Activated CD4-positive, alpha-beta memory T cell treated with anti-CD3 and anti-CD28 coated beads for 36 hours (primary cell): ENCODE measurements at regions not wholly inside any gene's neighbourhood (a gene's known extent, or its start where the extent isn't known, plus 50 kb on each side); places are given as distances from the start of the nearest gene placed in this dataset.
"Not testable (repeated sequence)": the region's sequence is repeated elsewhere in the genome, so short reads cannot be mapped to it uniquely, and the experiment has no call there.

ENCODE experiments used
- CTCF ChIA-PET: fragments of 350-600 bp; sonication (Branson Sonifier 250); formaldehyde crosslinking; loops from one replicate; lab custom pipeline; 2021; ENCODE audit warnings: antibody characterized with exemption, inconsistent platforms; lab: Charles Lee
- POLR2A ChIA-PET: fragments of 350-600 bp; sonication (Branson Sonifier 250); formaldehyde crosslinking; loops from one replicate; lab custom pipeline; 2021; ENCODE audit warnings: antibody characterized with exemption; lab: Charles Lee
- DNase-seq: peaks from one replicate; pipeline ENCODE4 v3.0.0-alpha.2; 2020
- H3K27ac Mint-ChIP-seq: one replicate; pipeline ENCODE4 v1.8.0; 2021; ENCODE audit warnings: mixed read lengths
- H3K27me3 Mint-ChIP-seq: one replicate; pipeline ENCODE4 v1.8.0; 2021; ENCODE audit warnings: mixed read lengths
- H3K36me3 Mint-ChIP-seq: one replicate; pipeline ENCODE4 v1.8.0; 2021; ENCODE audit warnings: mixed read lengths
- H3K4me1 Mint-ChIP-seq: one replicate; pipeline ENCODE4 v1.8.0; 2021; ENCODE audit warnings: low read depth, mixed read lengths
- H3K4me3 Mint-ChIP-seq: one replicate; pipeline ENCODE4 v1.8.0; 2021; ENCODE audit warnings: mild to moderate bottlenecking, mixed read lengths
- H3K9me3 Mint-ChIP-seq: one replicate; pipeline ENCODE4 v1.8.0; 2021; ENCODE audit warnings: mixed read lengths
- intact Hi-C: fragments of 100-400 bp; cut with micrococcal nuclease; formaldehyde crosslinking; loops from one replicate; pipeline ENCODE4 v1.15.1; 2023

- Mint-ChIP-seq H3K4me3 (no peak overlapping the region), H3K9me3 (no peaks in the 10 kb centered on the region), H3K27me3 (peaks cover 1% of the 10 kb centered on the region), H3K4me1 (peaks cover 9% of the 10 kb centered on the region), H3K27ac (no peak overlapping the region), H3K36me3 (no peaks in the 10 kb centered on the region)
- intact Hi-C loops: no loop called here
- ChIA-PET CTCF (no interaction called here), POLR2A (no interaction called here)
- no peak for DNase-seq
Observed at GRCh38 chr3:189404797-189405484, 226.2 kb upstream of the TP63 start.

- Mint-ChIP-seq H3K4me1 (peaks cover 9% of the 10 kb centered on the region), H3K9me3 (no peaks in the 10 kb centered on the region), H3K4me3 (no peak overlapping the region), H3K27ac (no peak overlapping the region), H3K27me3 (peaks cover 1% of the 10 kb centered on the region), H3K36me3 (no peaks in the 10 kb centered on the region)
- intact Hi-C loops: no loop called here
- ChIA-PET POLR2A (no interaction called here), CTCF (no interaction called here)
- DNase-seq: no peak
Observed at GRCh38 chr3:189406148-189406547, 225.0 kb upstream of the TP63 start.

DNA sequence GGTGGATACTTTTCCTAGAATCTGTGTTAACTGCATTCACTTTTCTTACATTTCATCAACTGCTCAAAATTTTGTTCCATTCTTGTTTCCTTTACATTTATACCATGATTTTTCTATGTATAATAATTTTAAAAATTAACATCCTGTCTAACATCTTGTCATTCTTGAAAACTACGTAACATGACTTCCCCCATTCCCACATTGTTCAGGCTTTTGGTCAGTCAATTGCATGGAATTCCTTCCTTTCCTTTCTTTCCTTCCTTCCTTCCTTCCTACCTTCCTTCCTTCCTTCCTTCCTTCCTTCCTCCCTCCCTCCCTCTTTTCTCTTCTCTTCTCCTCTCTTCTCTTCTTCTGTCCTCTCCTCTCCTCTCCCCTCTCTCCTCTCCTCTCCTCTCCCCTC is 220.7 kb upstream of the TP63 start:
- Mint-ChIP-seq H3K27me3 (peaks cover 2% of the 10 kb centered on the region), H3K9me3 (no peaks in the 10 kb centered on the region), H3K4me1 (no peaks in the 10 kb centered on the region), H3K36me3 (no peaks in the 10 kb centered on the region), H3K27ac (no peak overlapping the region), H3K4me3 (no peak overlapping the region)
- POLR2A ChIA-PET: no interaction called here
- CTCF ChIA-PET: no interaction called here
- intact Hi-C loops: no loop called here
- DNase-seq: no peak

GRCh38 chr3:189419038-189419437 is 212.2 kb upstream of the TP63 start:
- POLR2A ChIA-PET: interaction anchor here (1.5 kb wide), 1 partner anchor 110 kb away, joined by 5 read pairs; no protein-coding TSS in a partner anchor
- Mint-ChIP-seq H3K9me3 (no peaks in the 10 kb centered on the region), H3K4me3 (no peak overlapping the region), H3K27ac (no peak overlapping the region), H3K27me3 (peaks cover 2% of the 10 kb centered on the region), H3K4me1 (peaks cover 3% of the 10 kb centered on the region), H3K36me3 (no peaks in the 10 kb centered on the region)
- no peak for DNase-seq
- intact Hi-C loops: no loop called here
- CTCF ChIA-PET: no interaction called here

- no peak for DNase-seq
- no peak overlapping the region for H3K4me3 Mint-ChIP-seq
- H3K27me3 Mint-ChIP-seq: peaks cover 2% of the 10 kb centered on the region
- POLR2A ChIA-PET: interaction anchor here (1.5 kb wide), 1 partner anchor 110 kb away, joined by 5 read pairs; no protein-coding TSS in a partner anchor
- H3K36me3 Mint-ChIP-seq: no peaks in the 10 kb centered on the region
- no peak overlapping the region for H3K27ac Mint-ChIP-seq
- intact Hi-C loops: no loop called here
- H3K4me1 Mint-ChIP-seq: peaks cover 3% of the 10 kb centered on the region
- CTCF ChIA-PET: interaction anchor here (0.7 kb wide), 1 partner anchor 90 kb away, joined by 6 read pairs; no protein-coding TSS in a partner anchor
- H3K9me3 Mint-ChIP-seq: no peaks in the 10 kb centered on the region
Observed at GRCh38 chr3:189419683-189420082, 211.5 kb upstream of the TP63 start.

- Mint-ChIP-seq H3K27ac (no peak overlapping the region), H3K4me3 (no peak overlapping the region), H3K27me3 (no peaks in the 10 kb centered on the region)
Observed at GRCh38 chr3:189424922-189425321, 206.3 kb upstream of the TP63 start.

DNA sequence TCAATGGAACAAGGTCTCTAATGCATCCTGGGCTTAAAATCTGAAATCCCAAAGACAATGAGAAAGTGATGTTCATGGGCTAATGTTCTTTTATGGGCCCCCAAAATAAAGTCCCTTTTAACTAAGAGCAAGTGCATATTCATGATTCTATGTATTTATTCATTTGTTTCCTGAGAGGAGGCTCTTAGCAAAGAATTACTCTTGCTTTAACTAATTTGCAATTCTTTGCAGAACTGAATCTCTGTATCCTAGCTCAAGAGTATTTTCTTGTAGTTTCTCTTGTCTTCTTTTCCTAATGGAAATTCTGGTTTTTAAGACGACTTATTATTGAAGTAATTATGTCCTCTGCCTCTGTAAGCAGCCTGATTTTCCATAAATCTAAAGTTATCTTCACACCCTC is 202.2 kb upstream of the TP63 start:
- POLR2A ChIA-PET: no interaction called here
- CTCF ChIA-PET: no interaction called here
- DNase-seq: no peak
- Mint-ChIP-seq H3K4me1 (no peaks in the 10 kb centered on the region), H3K9me3 (peaks cover 13% of the 10 kb centered on the region), H3K27ac (no peak overlapping the region), H3K4me3 (no peak overlapping the region), H3K27me3 (no peaks in the 10 kb centered on the region), H3K36me3 (peaks cover 3% of the 10 kb centered on the region)
- intact Hi-C loops: no loop called here

More at GRCh38 chr3:189424922-189425321, 206.3 kb upstream of the TP63 start:
- ChIA-PET CTCF (no interaction called here), POLR2A (no interaction called here)
- no peaks in the 10 kb centered on the region for H3K36me3 Mint-ChIP-seq
- no peak for DNase-seq
- peaks cover 3% of the 10 kb centered on the region for H3K4me1 Mint-ChIP-seq
- H3K9me3 Mint-ChIP-seq: peaks cover 5% of the 10 kb centered on the region
- intact Hi-C loops: no loop called here

GRCh38 chr3:189430166-189430565 is 201.0 kb upstream of the TP63 start:
- intact Hi-C loops: no loop called here
- no peak for DNase-seq
- ChIA-PET CTCF (no interaction called here), POLR2A (no interaction called here)
- Mint-ChIP-seq H3K4me3 (no peak overlapping the region), H3K27ac (no peak overlapping the region), H3K4me1 (no peaks in the 10 kb centered on the region), H3K9me3 (peaks cover 13% of the 10 kb centered on the region), H3K27me3 (no peaks in the 10 kb centered on the region), H3K36me3 (peaks cover 3% of the 10 kb centered on the region)

DNA sequence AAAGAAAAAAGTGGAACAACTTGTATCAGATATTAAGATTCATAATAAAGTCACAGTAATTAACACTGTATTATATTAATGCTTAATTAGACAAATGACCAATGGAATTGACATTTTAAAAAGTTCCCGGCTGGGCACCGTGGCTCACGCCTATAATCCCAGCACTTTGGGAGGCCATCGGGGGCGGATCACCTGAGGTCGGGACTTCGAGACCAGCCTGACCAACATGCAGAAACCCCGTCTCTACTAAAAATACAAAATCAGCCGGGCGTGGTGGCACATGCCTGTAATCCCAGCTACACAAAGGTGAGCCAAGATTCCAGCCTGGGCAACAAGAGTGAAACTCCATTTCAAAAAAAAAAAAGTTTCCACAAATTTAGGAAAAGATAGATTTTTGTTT is 188.9 kb upstream of the TP63 start:
- H3K4me1 Mint-ChIP-seq, intact Hi-C loops, CTCF ChIA-PET, DNase-seq, H3K36me3 Mint-ChIP-seq, POLR2A ChIA-PET, H3K4me3 Mint-ChIP-seq, H3K9me3 Mint-ChIP-seq, H3K27ac Mint-ChIP-seq, H3K27me3 Mint-ChIP-seq: not testable (repeated sequence)

- Mint-ChIP-seq H3K27me3 (no peaks in the 10 kb centered on the region), H3K36me3 (no peaks in the 10 kb centered on the region), H3K27ac (no peak overlapping the region), H3K4me3 (no peak overlapping the region), H3K9me3 (peaks cover 8% of the 10 kb centered on the region), H3K4me1 (no peaks in the 10 kb centered on the region)
- no peak for DNase-seq
- POLR2A ChIA-PET: no interaction called here
- CTCF ChIA-PET: no interaction called here
- intact Hi-C loops: no loop called here
Observed at GRCh38 chr3:189446959-189447560, 184.1 kb upstream of the TP63 start.

- ChIA-PET CTCF (no interaction called here), POLR2A (no interaction called here)
- Mint-ChIP-seq H3K27ac (no peak overlapping the region), H3K36me3 (no peaks in the 10 kb centered on the region), H3K4me1 (no peaks in the 10 kb centered on the region), H3K9me3 (peaks cover 6% of the 10 kb centered on the region), H3K4me3 (no peak overlapping the region), H3K27me3 (no peaks in the 10 kb centered on the region)
- intact Hi-C loops: no loop called here
- DNase-seq: no peak
Observed at GRCh38 chr3:189449084-189449483, 182.1 kb upstream of the TP63 start.

GRCh38 chr3:189455009-189455408 is 176.2 kb upstream of the TP63 start:
- H3K27ac Mint-ChIP-seq: no peak overlapping the region
- no peak for DNase-seq
- H3K4me1 Mint-ChIP-seq: no peaks in the 10 kb centered on the region

More at GRCh38 chr3:189455009-189455408, 176.2 kb upstream of the TP63 start:
- intact Hi-C loops: no loop called here
- POLR2A ChIA-PET: no interaction called here
- no peaks in the 10 kb centered on the region for H3K9me3 Mint-ChIP-seq
- H3K4me3 Mint-ChIP-seq: no peak overlapping the region
- no peaks in the 10 kb centered on the region for H3K36me3 Mint-ChIP-seq
- CTCF ChIA-PET: no interaction called here
- H3K27me3 Mint-ChIP-seq: no peaks in the 10 kb centered on the region
